GM12891 (cell line): ENCODE measurements at regions not wholly inside any gene's neighbourhood (a gene's known extent, or its start where the extent isn't known, plus 50 kb on each side); places are given as distances from the start of the nearest gene placed in this dataset.

Source experiments
- PAX5 ChIP-seq: IDR thresholded peaks from 2 replicates; pipeline ENCODE4 v1.6.1; 2011; ENCODE audit warnings: low read length, moderate library complexity, mild to moderate bottlenecking; ENCODE audit not compliant: insufficient read depth, severe bottlenecking
- POLR2A ChIP-seq: IDR thresholded peaks from 2 replicates; pipeline ENCODE4 v1.6.1; 2011; ENCODE audit warnings: low read depth, low read length, control low read depth
- POLR2AphosphoS5 ChIP-seq: IDR thresholded peaks from 2 replicates; pipeline ENCODE4 v1.6.1; 2011; ENCODE audit warnings: low read depth, low read length, control low read depth

DNA sequence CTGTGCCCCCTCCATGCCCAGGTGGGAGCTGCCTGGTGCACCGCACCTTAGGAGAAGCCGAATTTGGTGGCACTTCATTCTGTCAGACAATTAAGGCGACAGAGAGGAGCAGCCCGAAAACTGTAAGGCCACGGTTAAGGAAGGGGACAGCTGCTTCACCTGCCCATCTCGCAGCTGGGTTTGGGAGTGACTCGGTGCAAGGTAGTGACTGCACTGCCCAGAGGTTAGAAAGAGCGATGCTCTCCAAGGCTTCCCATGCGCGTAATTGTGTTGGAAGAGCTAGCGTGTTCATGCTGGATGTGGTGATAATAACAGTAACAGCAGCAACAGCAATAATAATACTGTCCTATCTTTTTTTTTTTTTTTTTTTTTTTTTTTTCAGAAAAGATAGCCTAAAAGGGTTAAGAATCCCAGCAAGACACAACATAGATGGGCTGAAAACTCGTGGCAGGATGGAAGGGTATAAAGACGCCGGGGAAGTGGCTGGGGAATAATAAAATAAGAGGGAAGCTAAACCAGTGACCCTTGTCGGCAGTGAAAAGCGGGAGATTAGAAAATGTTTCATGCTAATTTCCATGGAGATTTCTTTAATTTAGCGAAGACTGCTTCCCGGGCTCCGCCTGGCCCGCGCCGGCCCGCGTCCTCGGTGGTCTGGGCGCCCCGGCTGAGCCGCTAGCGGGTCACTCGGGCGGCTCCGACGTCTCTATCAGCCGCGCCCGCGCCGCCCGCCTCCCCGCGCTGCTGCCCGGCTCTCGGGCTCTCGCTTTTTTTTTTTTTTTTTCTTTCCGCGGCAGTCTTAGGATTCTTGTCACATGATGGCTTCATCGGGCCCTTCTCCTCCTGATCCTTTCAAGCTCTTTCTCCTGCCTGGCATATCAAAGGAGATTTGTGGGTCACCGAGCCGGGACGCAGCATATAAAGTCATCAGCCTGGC, 617.1 kb downstream of the NR2F2 start:
- TF ChIP-seq POLR2AphosphoS5 (no peak), POLR2A (no peak), PAX5 (no peak)
